ENCODE measurements at regions not wholly inside any gene's neighbourhood (a gene's known extent, or its start where the extent isn't known, plus 50 kb on each side); places are given as distances from the start of the nearest gene placed in this dataset.

DNA sequence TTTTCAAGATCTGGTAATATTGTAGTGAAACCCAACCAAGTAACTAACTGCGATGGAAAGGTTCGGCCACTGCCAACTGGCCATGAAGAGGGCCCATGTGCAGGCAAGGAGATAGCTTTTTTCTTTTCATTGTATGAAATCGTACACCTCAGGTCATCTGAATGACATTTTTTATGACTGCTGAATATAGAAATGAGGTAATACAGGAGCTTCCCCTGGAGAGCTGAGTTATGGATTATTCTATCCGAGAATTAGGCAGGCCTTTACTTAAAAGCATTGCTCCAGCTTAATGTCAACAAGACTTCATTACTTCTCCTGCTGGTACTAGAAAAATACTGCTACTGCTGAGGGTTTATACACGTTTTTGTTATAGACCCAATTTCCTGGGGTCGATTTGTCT is 1215.6 kb downstream of the EFNB2 start:
- TF ChIP-seq, protein P1, sequence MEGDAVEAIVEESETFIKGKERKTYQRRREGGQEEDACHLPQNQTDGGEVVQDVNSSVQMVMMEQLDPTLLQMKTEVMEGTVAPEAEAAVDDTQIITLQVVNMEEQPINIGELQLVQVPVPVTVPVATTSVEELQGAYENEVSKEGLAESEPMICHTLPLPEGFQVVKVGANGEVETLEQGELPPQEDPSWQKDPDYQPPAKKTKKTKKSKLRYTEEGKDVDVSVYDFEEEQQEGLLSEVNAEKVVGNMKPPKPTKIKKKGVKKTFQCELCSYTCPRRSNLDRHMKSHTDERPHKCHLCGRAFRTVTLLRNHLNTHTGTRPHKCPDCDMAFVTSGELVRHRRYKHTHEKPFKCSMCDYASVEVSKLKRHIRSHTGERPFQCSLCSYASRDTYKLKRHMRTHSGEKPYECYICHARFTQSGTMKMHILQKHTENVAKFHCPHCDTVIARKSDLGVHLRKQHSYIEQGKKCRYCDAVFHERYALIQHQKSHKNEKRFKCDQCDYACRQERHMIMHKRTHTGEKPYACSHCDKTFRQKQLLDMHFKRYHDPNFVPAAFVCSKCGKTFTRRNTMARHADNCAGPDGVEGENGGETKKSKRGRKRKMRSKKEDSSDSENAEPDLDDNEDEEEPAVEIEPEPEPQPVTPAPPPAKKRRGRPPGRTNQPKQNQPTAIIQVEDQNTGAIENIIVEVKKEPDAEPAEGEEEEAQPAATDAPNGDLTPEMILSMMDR (IDR thresholded peaks at IDR 0.05), result no peak
- TF ChIP-seq EP300 (IDR thresholded peaks at IDR 0.05), result no peak
- no peak for TF ChIP-seq POLR2AphosphoS5 (IDR thresholded peaks at IDR 0.05)
- no peak for TF ChIP-seq POLR2A (IDR thresholded peaks at IDR 0.05; ENCODE audit: low read depth)

All from esophagus muscularis mucosa (tissue), 4 donors.